Endodermal cell (in vitro differentiated cells): ENCODE measurements at regions not wholly inside any gene's neighbourhood (a gene's known extent, or its start where the extent isn't known, plus 50 kb on each side); places are given as distances from the start of the nearest gene placed in this dataset.

Experiments used
- DNase-seq: peaks from one replicate; pipeline ENCODE4 v3.0.0-alpha.2; 2017
- H3K27ac ChIP-seq: 2 replicates; pipeline ENCODE4 v1.5.1; 2013; ENCODE audit warnings: mild to moderate bottlenecking, low read depth, low read length, moderate library complexity
- H3K27me3 ChIP-seq: 2 replicates; pipeline ENCODE4 v1.6.1; 2013; ENCODE audit warnings: mild to moderate bottlenecking, low read length, moderate library complexity; ENCODE audit not compliant: insufficient read depth, control insufficient read depth, poor library complexity, severe bottlenecking
- H3K36me3 ChIP-seq: 2 replicates; pipeline ENCODE4 v1.7.0; 2013; ENCODE audit warnings: mild to moderate bottlenecking, low read length, moderate library complexity; ENCODE audit not compliant: control insufficient read depth, insufficient read depth
- H3K4me1 ChIP-seq: one replicate; pipeline ENCODE4 v1.7.0; 2013; ENCODE audit warnings: low read length; ENCODE audit not compliant: control insufficient read depth, insufficient read depth
- H3K4me3 ChIP-seq: 2 replicates; pipeline ENCODE4 v1.5.1; 2013; ENCODE audit warnings: mild to moderate bottlenecking, low read length, moderate library complexity
- H3K9ac ChIP-seq: 2 replicates; pipeline ENCODE4 v1.6.1; 2013; ENCODE audit warnings: mild to moderate bottlenecking, low read length, moderate library complexity; ENCODE audit not compliant: poor library complexity, severe bottlenecking; ENCODE audit errors: extremely low read depth
- H3K9me3 ChIP-seq: 2 replicates; pipeline ENCODE4 v1.6.1; 2013; ENCODE audit warnings: mild to moderate bottlenecking, low read length, moderate library complexity; ENCODE audit not compliant: control insufficient read depth
- H3K27ac Mint-ChIP-seq: 2 replicates; pipeline ENCODE4 v1.8.0; 2020; ENCODE audit warnings: mixed read lengths
- H3K27me3 Mint-ChIP-seq: 2 replicates; pipeline ENCODE4 v1.8.0; 2021; ENCODE audit warnings: mild to moderate bottlenecking, mixed read lengths; ENCODE audit not compliant: insufficient read depth
- H3K36me3 Mint-ChIP-seq: 2 replicates; pipeline ENCODE4 v1.8.0; 2020; ENCODE audit warnings: low read depth, mixed read lengths
- H3K4me1 Mint-ChIP-seq: 2 replicates; pipeline ENCODE4 v1.8.0; 2020; ENCODE audit warnings: mixed read lengths
- H3K4me3 Mint-ChIP-seq: 2 replicates; pipeline ENCODE4 v1.8.0; 2020; ENCODE audit warnings: mild to moderate bottlenecking, moderate library complexity, mixed read lengths
- H3K9me3 Mint-ChIP-seq: 2 replicates; pipeline ENCODE4 v1.8.0; 2020; ENCODE audit warnings: mild to moderate bottlenecking, mixed read lengths
- WGBS, 2 experiments: methylation state at CpG; one replicate each; pipeline versions ENCODE4 v1.1.5 to v1.1.7; 2013; ENCODE audit warnings: missing lambda C conversion rate in 2 of 2, mixed read lengths in 1 of 2; ENCODE audit not compliant: insufficient coverage in 1 of 2, insufficient read length in 1 of 2; 5-methylcytosine and 5-hydroxymethylcytosine counted together
- TF ChIP-seq, protein P1 (sequence below): fragments of 200-600 bp; sonication (generic); conservative IDR thresholded peaks from 2 replicates; pipeline ENCODE4 v1.5.0; 2021; ENCODE audit warnings: antibody characterized with exemption, mild to moderate bottlenecking

DNA sequence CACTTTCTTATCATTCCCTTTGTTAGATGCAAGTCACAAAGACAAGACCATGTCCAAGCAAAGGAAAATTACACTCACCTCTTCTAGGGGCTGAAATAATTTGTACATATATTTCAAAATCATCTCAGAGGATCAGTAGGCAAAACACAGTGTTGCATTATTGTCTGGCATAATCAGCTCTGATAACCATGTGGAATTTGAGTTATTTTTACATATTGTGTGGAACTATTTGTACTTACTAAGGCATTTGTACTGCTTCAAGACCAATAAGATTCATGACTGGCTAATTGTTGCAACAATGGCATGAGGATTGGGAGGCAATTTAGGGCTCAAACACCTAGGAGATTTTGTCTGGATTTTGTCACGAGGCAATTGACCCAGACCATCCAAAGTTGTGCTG, 1716.4 kb downstream of the BRINP3 start:
- no peaks in the 10 kb centered on the region for H3K36me3 ChIP-seq
- H3K27ac ChIP-seq = no peak overlapping the region
- H3K27ac Mint-ChIP-seq = no peak overlapping the region
- no peaks in the 10 kb centered on the region for H3K27me3 Mint-ChIP-seq
- 88 to 92% methylated on average over 1 of the region's 1 CpG for WGBS, 2 experiments
- H3K9me3 ChIP-seq = no peaks in the 10 kb centered on the region
- TF ChIP-seq, protein P1, sequence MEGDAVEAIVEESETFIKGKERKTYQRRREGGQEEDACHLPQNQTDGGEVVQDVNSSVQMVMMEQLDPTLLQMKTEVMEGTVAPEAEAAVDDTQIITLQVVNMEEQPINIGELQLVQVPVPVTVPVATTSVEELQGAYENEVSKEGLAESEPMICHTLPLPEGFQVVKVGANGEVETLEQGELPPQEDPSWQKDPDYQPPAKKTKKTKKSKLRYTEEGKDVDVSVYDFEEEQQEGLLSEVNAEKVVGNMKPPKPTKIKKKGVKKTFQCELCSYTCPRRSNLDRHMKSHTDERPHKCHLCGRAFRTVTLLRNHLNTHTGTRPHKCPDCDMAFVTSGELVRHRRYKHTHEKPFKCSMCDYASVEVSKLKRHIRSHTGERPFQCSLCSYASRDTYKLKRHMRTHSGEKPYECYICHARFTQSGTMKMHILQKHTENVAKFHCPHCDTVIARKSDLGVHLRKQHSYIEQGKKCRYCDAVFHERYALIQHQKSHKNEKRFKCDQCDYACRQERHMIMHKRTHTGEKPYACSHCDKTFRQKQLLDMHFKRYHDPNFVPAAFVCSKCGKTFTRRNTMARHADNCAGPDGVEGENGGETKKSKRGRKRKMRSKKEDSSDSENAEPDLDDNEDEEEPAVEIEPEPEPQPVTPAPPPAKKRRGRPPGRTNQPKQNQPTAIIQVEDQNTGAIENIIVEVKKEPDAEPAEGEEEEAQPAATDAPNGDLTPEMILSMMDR = no peak
- H3K27me3 ChIP-seq = no peaks in the 10 kb centered on the region
- no peaks in the 10 kb centered on the region for H3K36me3 Mint-ChIP-seq
- no peak overlapping the region for H3K4me3 Mint-ChIP-seq
- H3K9me3 Mint-ChIP-seq = peaks cover 2% of the 10 kb centered on the region
- no peak overlapping the region for H3K9ac ChIP-seq
- H3K4me1 ChIP-seq = no peaks in the 10 kb centered on the region
- H3K4me3 ChIP-seq = no peak overlapping the region
- no peak for DNase-seq
- peaks cover 2% of the 10 kb centered on the region for H3K4me1 Mint-ChIP-seq

DNA sequence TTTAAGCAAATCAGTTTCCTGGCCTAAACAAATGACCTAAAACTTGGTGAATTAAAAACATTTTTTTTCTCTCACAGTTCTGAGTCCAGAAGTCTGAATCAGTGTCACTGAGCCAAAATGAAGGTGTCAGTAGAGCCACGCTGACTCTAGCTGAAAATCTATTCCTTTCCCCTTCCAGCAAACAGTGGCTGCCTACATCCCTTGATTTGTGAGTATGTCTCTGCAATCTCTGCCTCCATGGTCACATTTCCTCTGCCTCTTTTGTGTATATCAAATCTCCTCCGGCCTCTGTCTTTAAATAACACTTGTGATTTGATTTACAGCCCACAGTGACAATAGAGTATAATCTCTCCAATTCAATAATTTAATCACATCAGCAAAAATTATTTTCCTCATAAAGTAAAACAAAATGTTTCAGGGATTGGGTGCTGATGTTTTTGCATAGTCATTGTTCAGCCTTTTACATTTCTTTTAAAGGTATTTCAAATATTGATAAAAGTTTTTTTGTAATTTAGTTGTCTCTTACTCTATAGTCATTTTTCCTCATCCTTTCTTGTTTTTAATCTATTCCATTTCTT, 1715.4 kb downstream of the BRINP3 start:
- Mint-ChIP-seq H3K4me1 (peaks cover 2% of the 10 kb centered on the region), H3K27ac (no peak overlapping the region)

DNA sequence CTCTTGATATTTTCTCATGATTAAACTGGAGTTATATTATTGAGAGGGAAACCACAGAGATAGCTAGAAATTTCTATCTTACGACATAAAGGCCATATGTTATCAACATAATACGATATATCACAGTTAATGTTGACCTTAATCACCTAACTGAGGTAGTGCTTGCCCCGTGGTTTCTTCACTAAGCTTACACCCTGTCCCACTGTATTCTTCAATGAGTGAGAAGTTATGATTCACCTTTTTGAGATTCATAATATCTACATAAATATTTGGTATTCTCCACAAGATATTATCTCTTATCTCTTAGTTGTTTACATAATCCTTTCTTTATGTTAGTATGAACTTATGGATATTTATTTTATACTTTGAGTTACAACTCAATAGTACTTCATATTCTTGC, 1714.1 kb downstream of the BRINP3 start:
- 97% methylated on average over 3 of the region's 3 CpGs; no CpG with 5 or more reads in 1 of the 2 experiments for WGBS, 2 experiments

More for the DNA sequence above, 1715.4 kb downstream of the BRINP3 start:
- H3K4me1 ChIP-seq = no peaks in the 10 kb centered on the region
- H3K27me3 Mint-ChIP-seq = no peaks in the 10 kb centered on the region
- no peaks in the 10 kb centered on the region for H3K9me3 ChIP-seq
- TF ChIP-seq, protein P1 = no peak
- no peak overlapping the region for H3K9ac ChIP-seq
- no peaks in the 10 kb centered on the region for H3K9me3 Mint-ChIP-seq
- WGBS, 2 experiments = 85 to 100% methylated on average over 1 to 2 of the region's 2 CpGs
- no peak overlapping the region for H3K4me3 Mint-ChIP-seq
- no peak overlapping the region for H3K27ac ChIP-seq
- H3K27me3 ChIP-seq = no peaks in the 10 kb centered on the region
- H3K36me3 Mint-ChIP-seq = no peaks in the 10 kb centered on the region
- no peaks in the 10 kb centered on the region for H3K36me3 ChIP-seq
- DNase-seq = no peak
- no peak overlapping the region for H3K4me3 ChIP-seq

More for the DNA sequence above, 1714.1 kb downstream of the BRINP3 start:
- no peaks in the 10 kb centered on the region for H3K27me3 Mint-ChIP-seq
- H3K4me3 Mint-ChIP-seq = no peak overlapping the region
- no peaks in the 10 kb centered on the region for H3K36me3 Mint-ChIP-seq
- H3K36me3 ChIP-seq = no peaks in the 10 kb centered on the region
- no peak overlapping the region for H3K27ac Mint-ChIP-seq
- no peaks in the 10 kb centered on the region for H3K4me1 ChIP-seq
- no peaks in the 10 kb centered on the region for H3K27me3 ChIP-seq
- H3K9ac ChIP-seq = no peak overlapping the region
- H3K4me1 Mint-ChIP-seq = peaks cover 2% of the 10 kb centered on the region
- H3K4me3 ChIP-seq = no peak overlapping the region
- peaks cover under 1% of the 10 kb centered on the region for H3K9me3 ChIP-seq
- no peak overlapping the region for H3K27ac ChIP-seq
- no peak for DNase-seq
- peaks cover 6% of the 10 kb centered on the region for H3K9me3 Mint-ChIP-seq
- TF ChIP-seq, protein P1 = no peak
